MCF 10A (cell line): ENCODE measurements at regions not wholly inside any gene's neighbourhood (a gene's known extent, or its start where the extent isn't known, plus 50 kb on each side); places are given as distances from the start of the nearest gene placed in this dataset.
A peak's percentile ranks its signal among the peaks of the same experiment; 100 is the strongest.

Experiments
- BruUV-seq: library from RNA; stranded (reverse); fragments of 400-500 nt; replicated peaks from 2 replicates; lab custom pipeline; 2021; lab: Mats Ljungman, UMichigan
- CTCF ChIA-PET: fragments of 300-600 bp; sonication (Branson Sonifier 250); formaldehyde crosslinking; extraction: SDS; loops from one replicate; lab custom pipeline; 2021; ENCODE audit warnings: antibody characterized with exemption, inconsistent platforms; lab: Yijun Ruan, JAX
- POLR2A ChIA-PET: fragments of 300-600, 350-650 bp; sonication (Branson Sonifier 250); formaldehyde crosslinking; extraction: SDS; loops from one replicate; lab custom pipeline; 2020; ENCODE audit warnings: antibody characterized with exemption, inconsistent platforms; lab: Yijun Ruan, JAX
- DNase-seq: peaks from one replicate; pipeline ENCODE4 v3.0.0-alpha.2; 2018; ENCODE audit not compliant: unreplicated experiment
- H3K27ac Mint-ChIP-seq: one replicate; pipeline ENCODE4 v1.8.0; 2022; ENCODE audit warnings: mild to moderate bottlenecking, low read depth, mixed read lengths; ENCODE audit not compliant: unreplicated experiment
- H3K27me3 Mint-ChIP-seq: one replicate; pipeline ENCODE4 v1.8.0; 2022; ENCODE audit warnings: mixed read lengths; ENCODE audit not compliant: insufficient read depth, unreplicated experiment
- H3K36me3 Mint-ChIP-seq: one replicate; pipeline ENCODE4 v1.8.0; 2022; ENCODE audit warnings: mild to moderate bottlenecking, moderate library complexity, mixed read lengths; ENCODE audit not compliant: insufficient read depth, unreplicated experiment
- H3K4me1 Mint-ChIP-seq: one replicate; pipeline ENCODE4 v1.8.0; 2022; ENCODE audit warnings: mixed read lengths; ENCODE audit not compliant: insufficient read depth, unreplicated experiment
- H3K4me3 Mint-ChIP-seq: one replicate; pipeline ENCODE4 v1.8.0; 2022; ENCODE audit warnings: mild to moderate bottlenecking, moderate library complexity, mixed read lengths; ENCODE audit not compliant: unreplicated experiment
- H3K9me3 Mint-ChIP-seq: one replicate; pipeline ENCODE4 v1.8.0; 2022; ENCODE audit warnings: mixed read lengths; ENCODE audit not compliant: unreplicated experiment
- intact Hi-C: fragments of 100-400 bp; cut with micrococcal nuclease; formaldehyde crosslinking; loops from 2 replicates; pipeline ENCODE4 v1.14.1; 2022
- TF ChIP-seq, protein P1 (sequence below): fragments of 200-600 bp; IDR thresholded peaks from one replicate; pipeline ENCODE4 v1.8.0; 2022; ENCODE audit warnings: antibody characterized with exemption, mild to moderate bottlenecking; ENCODE audit not compliant: unreplicated experiment

DNA sequence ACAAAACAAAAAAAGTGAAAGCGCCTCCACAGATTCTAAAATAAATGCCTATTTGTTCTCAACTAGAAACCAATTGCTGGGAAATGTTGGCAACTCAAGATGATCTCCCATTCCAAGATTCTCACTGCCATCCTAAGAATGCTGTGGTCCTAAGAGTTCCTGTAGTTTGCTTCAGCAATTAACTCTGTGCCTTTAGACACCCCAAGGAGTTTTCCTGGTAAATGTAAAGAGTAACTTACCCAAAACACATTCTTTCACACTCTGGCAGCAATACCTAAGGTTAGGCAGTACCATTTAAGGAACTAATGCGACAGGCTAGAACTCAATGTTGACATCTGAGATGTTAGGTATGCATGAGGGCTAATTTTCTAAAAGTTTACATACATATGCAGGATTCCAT, 58.8 kb upstream of the TANK start:
- DNase-seq = no peak
- intact Hi-C loops = no loop called here
- H3K9me3 Mint-ChIP-seq = no peaks in the 10 kb centered on the region
- POLR2A ChIA-PET = interaction anchor here (1.3 to 1.5 kb wide), 2 partner anchors 8 to 59 kb away, joined by 3 to 4 read pairs; partner anchors contain the start of gene TANK
- H3K27ac Mint-ChIP-seq = no peak overlapping the region
- H3K4me1 Mint-ChIP-seq = peaks cover 34% of the 10 kb centered on the region
- H3K4me3 Mint-ChIP-seq = no peak overlapping the region
- BruUV-seq = no TSS peak
- TF ChIP-seq, protein P1, sequence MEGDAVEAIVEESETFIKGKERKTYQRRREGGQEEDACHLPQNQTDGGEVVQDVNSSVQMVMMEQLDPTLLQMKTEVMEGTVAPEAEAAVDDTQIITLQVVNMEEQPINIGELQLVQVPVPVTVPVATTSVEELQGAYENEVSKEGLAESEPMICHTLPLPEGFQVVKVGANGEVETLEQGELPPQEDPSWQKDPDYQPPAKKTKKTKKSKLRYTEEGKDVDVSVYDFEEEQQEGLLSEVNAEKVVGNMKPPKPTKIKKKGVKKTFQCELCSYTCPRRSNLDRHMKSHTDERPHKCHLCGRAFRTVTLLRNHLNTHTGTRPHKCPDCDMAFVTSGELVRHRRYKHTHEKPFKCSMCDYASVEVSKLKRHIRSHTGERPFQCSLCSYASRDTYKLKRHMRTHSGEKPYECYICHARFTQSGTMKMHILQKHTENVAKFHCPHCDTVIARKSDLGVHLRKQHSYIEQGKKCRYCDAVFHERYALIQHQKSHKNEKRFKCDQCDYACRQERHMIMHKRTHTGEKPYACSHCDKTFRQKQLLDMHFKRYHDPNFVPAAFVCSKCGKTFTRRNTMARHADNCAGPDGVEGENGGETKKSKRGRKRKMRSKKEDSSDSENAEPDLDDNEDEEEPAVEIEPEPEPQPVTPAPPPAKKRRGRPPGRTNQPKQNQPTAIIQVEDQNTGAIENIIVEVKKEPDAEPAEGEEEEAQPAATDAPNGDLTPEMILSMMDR = no peak
- CTCF ChIA-PET = interaction anchor here (2.3 kb wide), 1 partner anchor 38 kb away, joined by 11 read pairs; no protein-coding TSS in a partner anchor
- H3K36me3 Mint-ChIP-seq = no peaks in the 10 kb centered on the region
- no peaks in the 10 kb centered on the region for H3K27me3 Mint-ChIP-seq

DNA sequence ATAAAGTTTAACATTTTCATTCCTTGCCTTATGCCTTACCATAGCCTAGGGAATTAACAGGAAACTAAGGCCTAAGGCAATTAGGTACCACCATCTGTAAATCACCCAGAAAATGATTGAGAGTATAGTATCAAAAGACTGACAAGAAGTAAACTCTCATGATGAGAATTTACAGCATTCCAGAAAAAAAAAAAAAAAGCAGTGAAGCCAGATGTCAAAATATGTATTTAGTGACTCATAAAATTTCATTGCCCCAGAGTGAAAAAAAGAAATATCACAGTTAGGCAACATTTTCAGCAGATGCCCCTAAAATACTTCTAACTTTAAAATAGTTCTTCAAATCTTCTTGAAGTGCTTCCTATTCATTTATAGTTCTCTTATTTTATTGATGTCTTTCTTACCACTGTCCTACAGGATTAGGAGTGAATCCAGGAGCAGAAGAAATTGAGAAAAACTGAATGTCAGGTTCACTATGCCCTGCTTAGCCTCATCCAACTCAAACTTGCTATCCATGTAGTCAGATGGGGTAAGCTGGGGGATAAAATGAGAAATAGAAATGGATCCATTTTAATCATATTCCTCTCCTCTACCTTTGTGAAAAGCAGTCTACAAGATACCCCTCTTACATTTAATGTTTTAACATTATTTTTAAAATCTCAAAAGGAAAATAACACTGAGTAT, 57.3 kb upstream of the TANK start:
- POLR2A ChIA-PET = interaction anchor here (1.0 to 2.2 kb wide), 5 partner anchors 9 to 58 kb away, joined by 3 to 7 read pairs (median 4); partner anchors contain the start of gene TANK
- TF ChIP-seq, protein P1 = no peak
- Mint-ChIP-seq H3K36me3 (no peaks in the 10 kb centered on the region), H3K4me1 (peaks cover 32% of the 10 kb centered on the region), H3K27me3 (no peaks in the 10 kb centered on the region), H3K4me3 (no peak overlapping the region), H3K27ac (peak overlapping the region; percentile 70), H3K9me3 (no peaks in the 10 kb centered on the region)
- CTCF ChIA-PET = interaction anchor here (1.4 kb wide), 1 partner anchor 14 kb away, joined by 7 read pairs; no protein-coding TSS in a partner anchor
- intact Hi-C loops = no loop called here
- peak; percentile 51 for DNase-seq
- no TSS peak for BruUV-seq

DNA sequence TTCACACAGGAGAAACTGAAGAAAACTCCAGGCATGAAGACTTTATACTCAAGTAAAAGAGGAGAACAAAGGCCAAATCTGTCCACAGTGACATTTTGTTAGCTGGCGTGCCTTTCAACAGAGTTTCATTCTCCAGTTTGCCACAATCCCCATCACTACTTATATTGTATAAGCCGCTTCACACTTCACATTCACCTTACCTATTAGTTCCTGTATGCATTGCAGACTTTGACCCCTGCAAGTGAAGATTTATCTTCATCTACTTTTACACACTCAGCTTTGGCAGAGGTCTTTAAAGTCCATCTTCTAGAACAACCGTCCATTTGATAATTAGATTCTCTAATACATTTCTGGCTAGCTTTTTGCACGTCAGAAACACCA, 56.8 kb upstream of the TANK start:
- no peak overlapping the region for H3K4me3 Mint-ChIP-seq
- TF ChIP-seq, protein P1 = no peak
- no peaks in the 10 kb centered on the region for H3K9me3 Mint-ChIP-seq
- ChIA-PET POLR2A (interaction anchor here (1.0 to 2.2 kb wide), 4 partner anchors 14 to 68 kb away, joined by 3 to 7 read pairs (median 7); no protein-coding TSS in a partner anchor), CTCF (interaction anchor here (0.6 to 1.4 kb wide), 2 partner anchors 13 to 40 kb away, joined by 4 to 7 read pairs; no protein-coding TSS in a partner anchor)
- H3K36me3 Mint-ChIP-seq = no peaks in the 10 kb centered on the region
- peak overlapping the region; percentile 70 for H3K27ac Mint-ChIP-seq
- DNase-seq = no peak
- H3K4me1 Mint-ChIP-seq = peaks cover 32% of the 10 kb centered on the region
- no peaks in the 10 kb centered on the region for H3K27me3 Mint-ChIP-seq
- intact Hi-C loops = no loop called here
- BruUV-seq = no TSS peak

DNA sequence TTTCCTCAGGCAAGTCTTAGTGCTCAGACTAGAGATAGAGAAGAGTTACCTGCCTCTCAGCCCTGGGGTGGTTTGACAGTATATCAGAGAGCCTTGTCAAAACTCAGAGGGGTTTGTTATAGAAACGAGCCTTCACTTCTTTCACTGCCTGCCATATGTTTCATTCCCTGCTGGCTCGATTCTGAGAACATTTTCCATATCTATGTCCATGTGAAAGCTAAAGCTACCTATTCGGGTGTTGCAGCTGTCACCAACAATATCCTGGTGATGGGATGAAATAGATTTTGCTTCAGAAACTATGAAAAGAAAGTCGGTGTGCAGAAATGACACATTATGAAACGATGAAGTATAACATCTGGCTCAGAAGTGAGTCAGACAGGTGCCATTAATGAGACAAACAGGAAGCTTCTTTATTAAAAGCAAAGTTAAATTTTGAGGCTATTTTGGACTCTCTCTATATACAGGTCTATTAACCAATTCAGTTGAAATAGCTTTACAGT, 56.1 kb upstream of the TANK start:
- TF ChIP-seq, protein P1 = no peak
- ChIA-PET POLR2A (interaction anchor here (0.6 to 2.2 kb wide), 8 partner anchors 10 to 209 kb away, joined by 3 to 7 read pairs (median 4); partner anchors contain the start of gene TANK), CTCF (interaction anchor here (0.6 to 1.4 kb wide), 7 partner anchors 13 to 975 kb away, joined by 3 to 9 read pairs (median 4); no protein-coding TSS in a partner anchor)
- peak overlapping the region; percentile 49 for H3K27ac Mint-ChIP-seq
- H3K36me3 Mint-ChIP-seq = no peaks in the 10 kb centered on the region
- no peaks in the 10 kb centered on the region for H3K27me3 Mint-ChIP-seq
- H3K4me3 Mint-ChIP-seq = no peak overlapping the region
- no TSS peak for BruUV-seq
- DNase-seq = peak; percentile 16
- H3K4me1 Mint-ChIP-seq = peaks cover 32% of the 10 kb centered on the region
- intact Hi-C loops = no loop called here
- H3K9me3 Mint-ChIP-seq = no peaks in the 10 kb centered on the region
